ENCODE measurements at regions not wholly inside any gene's neighbourhood (a gene's known extent, or its start where the extent isn't known, plus 50 kb on each side); places are given as distances from the start of the nearest gene placed in this dataset.

GRCh38 chr7:13036256-13036780 is 348.9 kb downstream of the ARL4A start:
- TF ChIP-seq POLR2A (IDR thresholded peaks at IDR 0.05), result no peak
- TF ChIP-seq CTCF (IDR thresholded peaks at IDR 0.05), result no peak
- TF ChIP-seq EP300 (IDR thresholded peaks at IDR 0.05), result no peak

Measured in stomach (tissue), 4 donors.